ENCODE measurements at regions not wholly inside any gene's neighbourhood (a gene's known extent, or its start where the extent isn't known, plus 50 kb on each side); places are given as distances from the start of the nearest gene placed in this dataset.

GRCh38 chr11:116355104-116355503 lies 417.7 kb downstream of the BUD13 start:
- Histone ChIP-seq H3K9me2 (ENCODE audit: low read depth, low read length) (no peaks in the 10 kb centered on the region), H3K27me3 (ENCODE audit: insufficient read depth, low read length) (no peaks in the 10 kb centered on the region), H3K27ac (ENCODE audit: low read depth, low read length, poor library complexity, severe bottlenecking) (no peak overlapping the region), H3K4me1 (ENCODE audit: insufficient read depth, low read length, severe bottlenecking) (no peaks in the 10 kb centered on the region), H4K20me1 (ENCODE audit: insufficient read depth, low read length) (no peaks in the 10 kb centered on the region), H3K36me3 (ENCODE audit: insufficient read depth, low read length) (no peaks in the 10 kb centered on the region), H3K79me2 (ENCODE audit: insufficient read depth, low read length) (no peaks in the 10 kb centered on the region), H3K9ac (ENCODE audit: low read length) (no peak overlapping the region), H3K9me3 (ENCODE audit: low read length) (no peaks in the 10 kb centered on the region), H3F3A (ENCODE audit: insufficient read depth, low read length) (no peaks in the 10 kb centered on the region), H3K4me2 (ENCODE audit: low read length) (no peak overlapping the region), H2AFZ (ENCODE audit: low read length) (no peak overlapping the region), H3K4me3 (ENCODE audit: low read depth, low read length, poor library complexity, severe bottlenecking) (no peak overlapping the region)
- TF ChIP-seq EZH2 (IDR thresholded peaks at IDR 0.05; ENCODE audit: borderline replicate concordance, low read length) = no peak
- TF ChIP-seq CTCF (IDR thresholded peaks at IDR 0.05; ENCODE audit: low read length) = no peak

- Histone ChIP-seq H4K20me1 (ENCODE audit: insufficient read depth, low read length) (no peaks in the 10 kb centered on the region), H3K4me3 (ENCODE audit: low read depth, low read length, poor library complexity, severe bottlenecking) (no peak overlapping the region)
These were observed 419.2 kb downstream of the BUD13 start for GRCh38 chr11:116353589-116353988.

GRCh38 chr11:116352881-116353280 lies 419.9 kb downstream of the BUD13 start:
- Histone ChIP-seq H3K27me3 (ENCODE audit: insufficient read depth, low read length) (no peaks in the 10 kb centered on the region), H3K9me3 (ENCODE audit: low read length) (no peaks in the 10 kb centered on the region), H3F3A (ENCODE audit: insufficient read depth, low read length) (no peaks in the 10 kb centered on the region), H3K36me3 (ENCODE audit: insufficient read depth, low read length) (no peaks in the 10 kb centered on the region), H3K9me2 (ENCODE audit: low read depth, low read length) (no peaks in the 10 kb centered on the region), H3K27ac (ENCODE audit: low read depth, low read length, poor library complexity, severe bottlenecking) (no peak overlapping the region), H3K4me3 (ENCODE audit: low read depth, low read length, poor library complexity, severe bottlenecking) (no peak overlapping the region), H4K20me1 (ENCODE audit: insufficient read depth, low read length) (no peaks in the 10 kb centered on the region), H3K9ac (ENCODE audit: low read length) (no peak overlapping the region), H3K4me1 (ENCODE audit: insufficient read depth, low read length, severe bottlenecking) (no peaks in the 10 kb centered on the region), H2AFZ (ENCODE audit: low read length) (no peak overlapping the region), H3K79me2 (ENCODE audit: insufficient read depth, low read length) (no peaks in the 10 kb centered on the region), H3K4me2 (ENCODE audit: low read length) (no peak overlapping the region)
- TF ChIP-seq EZH2 (IDR thresholded peaks at IDR 0.05; ENCODE audit: borderline replicate concordance, low read length) (no peak), CTCF (IDR thresholded peaks at IDR 0.05; ENCODE audit: low read length) (no peak)

More at GRCh38 chr11:116353589-116353988, 419.2 kb downstream of the BUD13 start:
- Histone ChIP-seq H3K9me2 (ENCODE audit: low read depth, low read length) (no peaks in the 10 kb centered on the region), H3K27ac (ENCODE audit: low read depth, low read length, poor library complexity, severe bottlenecking) (no peak overlapping the region), H3K9me3 (ENCODE audit: low read length) (no peaks in the 10 kb centered on the region), H3K79me2 (ENCODE audit: insufficient read depth, low read length) (no peaks in the 10 kb centered on the region), H2AFZ (ENCODE audit: low read length) (no peak overlapping the region), H3F3A (ENCODE audit: insufficient read depth, low read length) (no peaks in the 10 kb centered on the region), H3K9ac (ENCODE audit: low read length) (no peak overlapping the region), H3K4me2 (ENCODE audit: low read length) (no peak overlapping the region), H3K4me1 (ENCODE audit: insufficient read depth, low read length, severe bottlenecking) (no peaks in the 10 kb centered on the region), H3K27me3 (ENCODE audit: insufficient read depth, low read length) (no peaks in the 10 kb centered on the region), H3K36me3 (ENCODE audit: insufficient read depth, low read length) (no peaks in the 10 kb centered on the region)
- TF ChIP-seq CTCF (IDR thresholded peaks at IDR 0.05; ENCODE audit: low read length) (no peak), EZH2 (IDR thresholded peaks at IDR 0.05; ENCODE audit: borderline replicate concordance, low read length) (no peak)

Measured in OCI-LY1 (cell line).